SU-DHL-6 (cell line): ENCODE measurements at regions not wholly inside any gene's neighbourhood (a gene's known extent, or its start where the extent isn't known, plus 50 kb on each side); places are given as distances from the start of the nearest gene placed in this dataset.
"Not testable (repeated sequence)": the region's sequence is repeated elsewhere in the genome, so short reads cannot be mapped to it uniquely, and the experiment has no call there.

Source experiments
- H2AFZ ChIP-seq: fragments of 200-600 bp; sonication (generic); 2 replicates; pipeline ENCODE4 v1.6.1; 2014; ENCODE audit warnings: low read depth, mild to moderate bottlenecking, moderate library complexity, mixed read lengths, antibody characterized with exemption, low read length; ENCODE audit not compliant: severe bottlenecking
- H3F3A ChIP-seq: fragments of 200-600 bp; shearing (Covaris generic); 2 replicates; pipeline ENCODE4 v1.6.0; 2016; ENCODE audit warnings: antibody characterized with exemption, mild to moderate bottlenecking; ENCODE audit not compliant: insufficient read depth
- H3K27ac ChIP-seq: fragments of 200-600 bp; sonication (generic); 2 replicates; pipeline ENCODE4 v1.5.1; 2016; ENCODE audit warnings: low read depth, mild to moderate bottlenecking, low read length, moderate library complexity, mixed read lengths
- H3K27me3 ChIP-seq: fragments of 200-600 bp; sonication (generic), shearing (Covaris generic); 2 replicates; pipeline ENCODE4 v1.6.0; 2014; ENCODE audit warnings: mild to moderate bottlenecking, low read length
- H3K36me3 ChIP-seq: fragments of 200-600 bp; sonication (generic); 2 replicates; pipeline ENCODE4 v1.6.1; 2014; ENCODE audit warnings: mild to moderate bottlenecking, low read length, mixed read lengths
- H3K4me2 ChIP-seq: fragments of 300-600, 200-600 bp; shearing (Covaris generic), sonication (generic); 2 replicates; pipeline ENCODE4 v1.6.0; 2014; ENCODE audit warnings: low read length, low read depth, mild to moderate bottlenecking; ENCODE audit not compliant: poor library complexity, severe bottlenecking
- H3K4me3 ChIP-seq: fragments of 200-600 bp; sonication (generic); 2 replicates; pipeline ENCODE4 v1.5.1; 2014; ENCODE audit warnings: antibody characterized with exemption, low read length, mild to moderate bottlenecking, mixed read lengths; ENCODE audit not compliant: insufficient read depth, poor library complexity, severe bottlenecking
- H3K79me2 ChIP-seq: fragments of 200-600 bp; sonication (generic); 2 replicates; pipeline ENCODE4 v1.6.1; 2014; ENCODE audit warnings: mild to moderate bottlenecking, low read length, moderate library complexity; ENCODE audit not compliant: insufficient read depth
- H3K9ac ChIP-seq: fragments of 200-600 bp; sonication (generic); 2 replicates; pipeline ENCODE4 v1.7.0; 2014; ENCODE audit warnings: mild to moderate bottlenecking, low read length
- H3K9me2 ChIP-seq: fragments of 200-600 bp; sonication (generic); replicated peaks from 2 replicates; pipeline ENCODE4 v1.6.1; 2014; ENCODE audit warnings: low read length; ENCODE audit not compliant: insufficient read depth
- H3K9me3 ChIP-seq: fragments of 200-600 bp; sonication (generic); 2 replicates; pipeline ENCODE4 v1.6.1; 2014; ENCODE audit warnings: low read length, mixed read lengths; ENCODE audit not compliant: insufficient read depth
- H4K20me1 ChIP-seq: fragments of 200-600 bp; sonication (generic); 2 replicates; pipeline ENCODE4 v1.6.1; 2014; ENCODE audit warnings: low read depth, mild to moderate bottlenecking, antibody characterized with exemption, low read length, moderate library complexity, mixed read lengths
- EZH2phosphoT487 ChIP-seq: fragments of 200-600 bp; sonication (generic), shearing (Covaris generic); conservative IDR thresholded peaks from 2 replicates; pipeline ENCODE4 v1.6.1; 2018; ENCODE audit warnings: mild to moderate bottlenecking, antibody characterized with exemption, low read length, moderate library complexity, mixed read lengths
- TF ChIP-seq, protein P1 (sequence below): fragments of 200-600 bp; sonication (generic); IDR thresholded peaks from one replicate; pipeline ENCODE4 v1.5.1; 2017; ENCODE audit warnings: antibody characterized with exemption, mild to moderate bottlenecking, low read length, moderate library complexity; ENCODE audit not compliant: insufficient read depth, poor library complexity, severe bottlenecking

DNA sequence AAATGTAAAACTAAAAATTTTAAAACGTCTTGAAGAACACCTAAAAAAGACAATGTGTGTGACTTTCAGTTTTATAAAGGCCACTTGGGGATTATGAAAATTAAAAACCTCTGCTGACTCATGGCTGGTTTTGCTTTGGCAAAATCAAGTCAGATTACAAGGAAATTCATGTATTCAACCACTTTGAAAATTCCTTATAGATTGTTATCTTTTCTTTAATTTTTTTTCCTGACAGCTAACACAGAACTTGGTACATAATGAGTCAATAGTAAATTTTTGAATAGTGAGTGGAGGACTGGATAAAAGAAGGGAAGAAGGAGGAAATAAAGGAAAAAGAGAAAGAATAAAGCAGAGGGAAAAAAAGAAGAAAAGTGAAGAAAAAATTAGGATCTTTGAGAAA lies 1774.7 kb upstream of the ACO1 start:
- Histone ChIP-seq H3K9ac (no peak overlapping the region), H3F3A (no peaks in the 10 kb centered on the region), H3K4me3 (no peak overlapping the region), H3K4me2 (no peak overlapping the region), H4K20me1 (no peaks in the 10 kb centered on the region), H3K27me3 (no peaks in the 10 kb centered on the region), H3K9me3 (no peaks in the 10 kb centered on the region), H3K79me2 (no peaks in the 10 kb centered on the region), H2AFZ (no peak overlapping the region), H3K9me2 (no peaks in the 10 kb centered on the region), H3K36me3 (no peaks in the 10 kb centered on the region), H3K27ac (no peak overlapping the region)
- TF ChIP-seq, protein P1, sequence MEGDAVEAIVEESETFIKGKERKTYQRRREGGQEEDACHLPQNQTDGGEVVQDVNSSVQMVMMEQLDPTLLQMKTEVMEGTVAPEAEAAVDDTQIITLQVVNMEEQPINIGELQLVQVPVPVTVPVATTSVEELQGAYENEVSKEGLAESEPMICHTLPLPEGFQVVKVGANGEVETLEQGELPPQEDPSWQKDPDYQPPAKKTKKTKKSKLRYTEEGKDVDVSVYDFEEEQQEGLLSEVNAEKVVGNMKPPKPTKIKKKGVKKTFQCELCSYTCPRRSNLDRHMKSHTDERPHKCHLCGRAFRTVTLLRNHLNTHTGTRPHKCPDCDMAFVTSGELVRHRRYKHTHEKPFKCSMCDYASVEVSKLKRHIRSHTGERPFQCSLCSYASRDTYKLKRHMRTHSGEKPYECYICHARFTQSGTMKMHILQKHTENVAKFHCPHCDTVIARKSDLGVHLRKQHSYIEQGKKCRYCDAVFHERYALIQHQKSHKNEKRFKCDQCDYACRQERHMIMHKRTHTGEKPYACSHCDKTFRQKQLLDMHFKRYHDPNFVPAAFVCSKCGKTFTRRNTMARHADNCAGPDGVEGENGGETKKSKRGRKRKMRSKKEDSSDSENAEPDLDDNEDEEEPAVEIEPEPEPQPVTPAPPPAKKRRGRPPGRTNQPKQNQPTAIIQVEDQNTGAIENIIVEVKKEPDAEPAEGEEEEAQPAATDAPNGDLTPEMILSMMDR, result no peak
- no peak for TF ChIP-seq EZH2phosphoT487

- H3K4me3 ChIP-seq, H3K27me3 ChIP-seq, H4K20me1 ChIP-seq, H3K9me2 ChIP-seq, H3K79me2 ChIP-seq, H3K27ac ChIP-seq, H2AFZ ChIP-seq, H3K4me2 ChIP-seq, H3F3A ChIP-seq, H3K9ac ChIP-seq, H3K9me3 ChIP-seq, H3K36me3 ChIP-seq: not testable (repeated sequence)
Observed at GRCh38 chr9:30616782-30617181, 1767.7 kb upstream of the ACO1 start.

DNA sequence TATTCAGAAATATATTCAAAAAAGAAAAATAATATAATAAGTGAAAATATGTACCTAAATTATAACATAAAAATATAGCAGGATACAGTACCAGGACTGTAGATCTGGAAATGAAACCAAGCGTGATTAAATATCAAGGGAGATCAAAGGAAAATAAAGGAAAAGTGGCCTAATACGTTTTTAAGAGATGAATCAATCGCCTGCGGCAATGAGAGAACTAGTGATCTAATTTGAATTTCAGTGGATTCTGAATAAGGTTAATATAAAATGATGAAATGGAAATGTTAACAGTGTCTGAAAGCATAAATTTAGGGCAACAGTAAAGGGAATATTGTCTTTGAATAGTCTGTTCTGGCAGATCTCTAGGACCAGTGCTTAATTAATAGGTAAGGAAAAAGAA lies 1761.9 kb upstream of the ACO1 start:
- no peak for TF ChIP-seq EZH2phosphoT487
- no peak overlapping the region for H3K27ac ChIP-seq
- no peak overlapping the region for H3K4me3 ChIP-seq
- H4K20me1 ChIP-seq, result no peaks in the 10 kb centered on the region
- no peak overlapping the region for H3K4me2 ChIP-seq
- H2AFZ ChIP-seq, result no peak overlapping the region
- no peaks in the 10 kb centered on the region for H3K36me3 ChIP-seq
- no peaks in the 10 kb centered on the region for H3F3A ChIP-seq
- no peaks in the 10 kb centered on the region for H3K79me2 ChIP-seq
- H3K9ac ChIP-seq, result no peak overlapping the region
- H3K27me3 ChIP-seq, result no peaks in the 10 kb centered on the region
- H3K9me3 ChIP-seq, result no peaks in the 10 kb centered on the region
- H3K9me2 ChIP-seq, result no peaks in the 10 kb centered on the region

GRCh38 chr9:30628915-30629567 lies 1755.4 kb upstream of the ACO1 start:
- Histone ChIP-seq H3K9me2 (no peaks in the 10 kb centered on the region), H3K79me2 (no peaks in the 10 kb centered on the region), H3K27me3 (no peaks in the 10 kb centered on the region), H4K20me1 (no peaks in the 10 kb centered on the region), H2AFZ (no peak overlapping the region), H3K4me2 (no peak overlapping the region), H3F3A (no peaks in the 10 kb centered on the region), H3K9ac (no peak overlapping the region), H3K9me3 (no peaks in the 10 kb centered on the region), H3K27ac (no peak overlapping the region), H3K36me3 (no peaks in the 10 kb centered on the region), H3K4me3 (no peak overlapping the region)
- TF ChIP-seq, protein P1, result no peak
- TF ChIP-seq EZH2phosphoT487, result no peak
